Jurkat, Clone E6-1 (cell line): ENCODE measurements at regions not wholly inside any gene's neighbourhood (a gene's known extent, or its start where the extent isn't known, plus 50 kb on each side); places are given as distances from the start of the nearest gene placed in this dataset.

Experiments used
- DNase-seq: peaks from one replicate; pipeline ENCODE4 v3.0.0-alpha.2; 2011; ENCODE audit warnings: low read depth, low spot score
- H3K4me3 ChIP-seq: 2 replicates; pipeline ENCODE4 v1.5.1; 2011; ENCODE audit warnings: mild to moderate bottlenecking, low read length, control low read depth, moderate library complexity

GRCh38 chr14:42027271-42027670 is 420.6 kb downstream of the LRFN5 start:
- DNase-seq: no peak
- no peak overlapping the region for H3K4me3 ChIP-seq

GRCh38 chr14:42023452-42023851 is 416.8 kb downstream of the LRFN5 start:
- no peak for DNase-seq

GRCh38 chr14:42014301-42014700 is 407.6 kb downstream of the LRFN5 start:
- DNase-seq: no peak
- no peak overlapping the region for H3K4me3 ChIP-seq

More at GRCh38 chr14:42023452-42023851, 416.8 kb downstream of the LRFN5 start:
- H3K4me3 ChIP-seq: no peak overlapping the region

- DNase-seq: no peak
Observed at GRCh38 chr14:42013559-42013958, 406.9 kb downstream of the LRFN5 start.

GRCh38 chr14:42013153-42013552 is 406.5 kb downstream of the LRFN5 start:
- no peak for DNase-seq
- H3K4me3 ChIP-seq: no peak overlapping the region

More at GRCh38 chr14:42013559-42013958, 406.9 kb downstream of the LRFN5 start:
- no peak overlapping the region for H3K4me3 ChIP-seq

GRCh38 chr14:42011221-42011620 is 404.5 kb downstream of the LRFN5 start:
- no peak overlapping the region for H3K4me3 ChIP-seq
- no peak for DNase-seq

- no peak overlapping the region for H3K4me3 ChIP-seq
- no peak for DNase-seq
Observed at GRCh38 chr14:42004321-42004720, 397.6 kb downstream of the LRFN5 start.

GRCh38 chr14:42002141-42002540 is 395.5 kb downstream of the LRFN5 start:
- no peak for DNase-seq
- no peak overlapping the region for H3K4me3 ChIP-seq

- DNase-seq: no peak
Observed at GRCh38 chr14:42001431-42001830, 394.8 kb downstream of the LRFN5 start.

GRCh38 chr14:42000450-42000849 is 393.8 kb downstream of the LRFN5 start:
- no peak for DNase-seq
- H3K4me3 ChIP-seq: no peak overlapping the region

More at GRCh38 chr14:42001431-42001830, 394.8 kb downstream of the LRFN5 start:
- no peak overlapping the region for H3K4me3 ChIP-seq

GRCh38 chr14:41993687-41994086 is 387.0 kb downstream of the LRFN5 start:
- H3K4me3 ChIP-seq: no peak overlapping the region
- no peak for DNase-seq

GRCh38 chr14:41986700-41987099 is 380.0 kb downstream of the LRFN5 start:
- no peak overlapping the region for H3K4me3 ChIP-seq
- DNase-seq: no peak

- no peak for DNase-seq
- no peak overlapping the region for H3K4me3 ChIP-seq
Observed at GRCh38 chr14:41986083-41986645, 379.5 kb downstream of the LRFN5 start.

GRCh38 chr14:41973178-41973577 is 366.5 kb downstream of the LRFN5 start:
- H3K4me3 ChIP-seq: no peak overlapping the region
- no peak for DNase-seq

- no peak overlapping the region for H3K4me3 ChIP-seq
- DNase-seq: no peak
Observed at GRCh38 chr14:41972531-41972930, 365.9 kb downstream of the LRFN5 start.

- no peak for DNase-seq
- no peak overlapping the region for H3K4me3 ChIP-seq
Observed at GRCh38 chr14:41960281-41960680, 353.6 kb downstream of the LRFN5 start.

GRCh38 chr14:41957459-41957858 is 350.8 kb downstream of the LRFN5 start:
- no peak for DNase-seq
- no peak overlapping the region for H3K4me3 ChIP-seq
